CD4-positive, alpha-beta T cell treated with Interleukin-2 at 100 ng/mL for 4 hours (primary cell): ENCODE measurements at regions not wholly inside any gene's neighbourhood (a gene's known extent, or its start where the extent isn't known, plus 50 kb on each side); places are given as distances from the start of the nearest gene placed in this dataset.

ENCODE experiments used
- DNase-seq: peaks from one replicate; pipeline ENCODE4 v3.0.0-alpha.2; 2020; ENCODE audit warnings: low spot score

GRCh38 chr13:79663977-79664636 lies 183.2 kb downstream of the NDFIP2 start:
- DNase-seq, result no peak

DNA sequence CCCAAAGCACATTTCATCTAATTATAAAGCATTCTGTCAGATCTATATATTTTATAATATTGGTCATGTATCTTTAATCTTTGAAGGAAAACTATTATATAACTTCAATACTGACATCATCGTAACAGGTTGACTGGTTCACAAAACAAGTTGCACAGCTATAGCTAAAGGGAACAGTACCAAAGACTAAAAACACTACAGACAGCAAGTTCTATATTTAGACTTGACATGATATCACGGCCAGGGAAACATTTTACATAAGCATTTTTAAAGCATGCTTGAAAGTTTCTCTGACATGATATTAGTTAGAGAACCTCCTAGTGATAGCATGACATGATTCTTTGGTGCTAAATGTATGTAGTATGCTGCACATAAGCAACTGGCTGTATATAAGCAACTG lies 182.5 kb downstream of the NDFIP2 start:
- DNase-seq, result no peak

DNA sequence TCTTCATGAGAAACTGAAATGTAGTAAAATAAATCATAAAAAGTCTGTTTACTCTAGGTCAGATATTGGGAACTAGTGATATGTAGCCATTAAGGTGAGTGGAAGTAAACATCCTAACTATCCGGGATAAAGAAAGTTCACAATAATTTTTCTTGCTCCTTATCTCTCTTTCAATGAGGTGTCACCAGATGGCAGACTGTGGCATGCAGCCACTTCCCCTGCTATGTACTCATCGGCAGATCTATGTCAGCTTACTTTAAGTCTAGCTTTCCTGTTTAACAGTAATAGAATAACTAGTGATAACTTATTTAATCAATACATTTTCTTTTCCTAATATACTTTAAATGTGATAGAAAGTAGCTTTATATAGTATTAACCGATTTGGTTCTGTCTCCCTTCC lies 181.9 kb downstream of the NDFIP2 start:
- DNase-seq, result no peak

GRCh38 chr13:79660361-79660760 lies 179.4 kb downstream of the NDFIP2 start:
- DNase-seq, result no peak

DNA sequence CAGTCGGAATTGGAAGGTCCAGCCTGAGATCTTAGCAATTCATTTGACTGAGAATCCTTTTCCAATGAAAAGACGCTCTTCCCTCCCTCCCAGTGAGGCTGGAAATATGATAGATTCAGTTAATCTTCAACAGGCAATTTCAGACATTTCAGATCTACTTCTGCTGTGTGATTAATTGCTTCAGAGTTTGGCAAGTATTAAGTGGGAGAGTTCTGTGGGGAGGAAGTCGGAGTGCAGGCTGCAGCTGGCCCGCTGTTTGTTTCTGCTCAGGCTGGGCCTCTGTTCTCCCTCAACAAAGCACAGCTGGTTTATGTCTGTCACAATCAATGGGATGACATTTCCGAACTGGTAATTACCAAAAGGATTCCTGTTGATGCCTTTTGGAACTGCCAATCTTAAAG lies 178.2 kb downstream of the NDFIP2 start:
- no peak for DNase-seq

GRCh38 chr13:79658333-79658975 lies 177.5 kb downstream of the NDFIP2 start:
- no peak for DNase-seq

- DNase-seq, result no peak
Measured at GRCh38 chr13:79655509-79655908, 174.6 kb downstream of the NDFIP2 start.

- DNase-seq, result no peak
Measured at GRCh38 chr13:79654520-79654919, 173.6 kb downstream of the NDFIP2 start.

DNA sequence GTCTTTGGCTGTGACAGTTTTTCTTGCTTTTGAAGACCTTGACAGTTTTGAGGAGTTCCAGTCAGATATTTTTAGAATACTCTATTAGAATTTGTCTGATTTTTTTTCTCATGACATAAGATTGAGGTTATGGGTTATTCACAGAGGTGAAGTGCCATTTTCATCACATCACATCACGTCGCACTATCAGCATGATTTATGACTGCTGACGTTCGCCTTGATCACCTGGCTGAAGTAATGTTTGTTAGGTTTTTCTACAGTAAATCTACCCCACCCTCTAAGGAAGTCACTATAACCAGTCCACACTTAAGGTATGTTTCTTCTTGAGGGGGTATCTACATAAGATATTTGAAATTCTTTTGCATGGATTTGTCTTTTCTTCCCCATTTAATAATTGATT lies 169.7 kb downstream of the NDFIP2 start:
- DNase-seq, result no peak

- no peak for DNase-seq
Measured at GRCh38 chr13:79648191-79648590, 167.2 kb downstream of the NDFIP2 start.

GRCh38 chr13:79647533-79647932 lies 166.6 kb downstream of the NDFIP2 start:
- no peak for DNase-seq

DNA sequence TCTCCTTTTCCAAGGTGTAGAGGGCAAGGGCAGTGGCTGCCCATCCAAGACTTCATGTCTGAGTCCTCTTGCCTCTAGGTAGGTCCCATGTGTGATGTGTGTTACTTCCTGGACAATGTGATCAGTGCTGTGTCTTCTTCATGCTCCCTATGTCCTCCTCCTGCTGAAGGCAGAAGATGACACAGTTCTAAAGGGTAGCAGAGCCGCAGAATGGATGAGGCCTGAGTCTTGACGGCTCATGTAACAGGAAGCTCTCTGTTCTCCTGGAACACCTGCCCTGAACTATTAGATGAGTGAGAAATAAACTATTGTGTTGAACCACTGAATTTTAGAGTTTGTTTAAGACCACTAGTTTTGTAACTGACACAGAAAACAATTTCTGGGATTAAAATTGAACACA lies 165.9 kb downstream of the NDFIP2 start:
- no peak for DNase-seq

DNA sequence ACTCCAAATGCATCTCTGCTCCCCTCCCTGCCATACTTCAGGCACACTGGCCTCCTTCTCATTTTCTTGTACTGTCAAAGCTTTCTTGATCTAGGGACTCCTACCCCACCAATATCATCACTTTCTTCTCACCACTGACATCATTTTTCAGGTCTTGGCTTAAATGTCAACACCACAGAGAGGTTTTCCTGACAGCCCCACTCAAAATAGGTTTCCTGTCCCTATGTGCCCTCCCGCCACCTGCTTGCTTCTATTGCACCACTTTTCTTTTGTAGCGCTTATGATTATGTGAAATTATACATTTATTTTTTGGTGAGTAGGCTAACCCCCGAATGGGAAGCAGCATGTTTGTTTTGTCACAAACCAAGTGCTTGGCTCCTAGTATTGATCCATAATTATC lies 164.6 kb downstream of the NDFIP2 start:
- no peak for DNase-seq

GRCh38 chr13:79642596-79642995 lies 161.6 kb downstream of the NDFIP2 start:
- no peak for DNase-seq

- DNase-seq, result no peak
Measured at GRCh38 chr13:79637133-79637763, 156.3 kb downstream of the NDFIP2 start.

- no peak for DNase-seq
Measured at GRCh38 chr13:79631051-79631659, 150.2 kb downstream of the NDFIP2 start.

GRCh38 chr13:79628463-79628862 lies 147.5 kb downstream of the NDFIP2 start:
- DNase-seq, result no peak

DNA sequence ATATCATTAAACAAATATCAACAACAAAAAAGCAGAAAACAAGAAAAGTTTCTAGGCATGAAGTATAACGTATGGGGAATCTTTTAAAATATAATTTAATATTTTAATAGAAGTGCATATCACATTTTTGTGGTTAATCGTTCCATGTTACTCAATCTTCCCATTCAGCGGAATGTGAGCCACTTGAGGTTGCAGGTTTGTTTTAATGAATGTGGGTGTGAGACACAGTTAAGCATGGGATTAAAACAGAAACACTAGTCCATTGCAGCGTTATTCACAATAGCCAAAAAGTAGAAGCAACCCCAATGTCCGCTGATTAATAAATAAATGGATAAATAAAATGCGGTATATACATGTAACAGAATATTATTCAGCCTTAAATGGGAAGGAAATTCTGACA lies 146.0 kb downstream of the NDFIP2 start:
- no peak for DNase-seq

- DNase-seq, result no peak
Measured at GRCh38 chr13:79625517-79625916, 144.6 kb downstream of the NDFIP2 start.

DNA sequence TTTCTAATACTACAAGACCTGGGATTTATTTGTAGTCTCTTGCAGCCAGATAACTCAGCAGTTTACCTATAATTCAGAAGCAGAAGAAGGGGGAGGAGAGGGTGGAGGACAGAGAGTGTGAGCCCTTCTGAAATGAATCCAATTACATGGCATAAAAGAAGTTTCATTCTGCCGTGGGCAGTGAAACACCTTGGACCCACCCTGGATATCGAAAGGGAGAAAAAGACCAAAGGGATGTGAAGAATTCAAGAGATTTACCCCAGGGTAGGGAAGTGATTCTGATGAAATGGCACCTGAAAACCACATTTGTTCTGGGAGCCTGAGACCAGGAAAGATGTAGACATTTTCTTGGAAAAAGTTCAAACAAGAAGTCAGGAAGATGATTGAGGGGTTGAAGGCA lies 140.9 kb downstream of the NDFIP2 start:
- no peak for DNase-seq

DNA sequence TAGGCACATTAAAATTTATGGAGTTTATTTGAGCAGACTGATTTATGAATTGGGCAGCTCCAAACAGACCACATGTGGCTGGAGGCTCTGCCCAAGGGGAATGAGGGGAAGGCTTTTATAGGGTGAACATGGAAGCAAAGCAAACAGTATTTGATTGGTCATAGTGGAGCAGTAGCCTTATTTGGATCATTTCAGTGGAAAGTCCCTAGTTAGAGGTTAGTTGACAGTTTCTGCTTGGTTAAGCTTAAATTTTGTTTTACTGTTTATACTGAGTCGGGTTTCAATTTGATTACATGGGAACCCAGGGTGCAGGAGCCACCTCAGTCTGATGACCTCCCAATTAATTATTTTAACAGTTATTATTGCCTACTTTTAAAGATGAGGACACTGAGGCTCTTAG lies 140.5 kb downstream of the NDFIP2 start:
- no peak for DNase-seq

DNA sequence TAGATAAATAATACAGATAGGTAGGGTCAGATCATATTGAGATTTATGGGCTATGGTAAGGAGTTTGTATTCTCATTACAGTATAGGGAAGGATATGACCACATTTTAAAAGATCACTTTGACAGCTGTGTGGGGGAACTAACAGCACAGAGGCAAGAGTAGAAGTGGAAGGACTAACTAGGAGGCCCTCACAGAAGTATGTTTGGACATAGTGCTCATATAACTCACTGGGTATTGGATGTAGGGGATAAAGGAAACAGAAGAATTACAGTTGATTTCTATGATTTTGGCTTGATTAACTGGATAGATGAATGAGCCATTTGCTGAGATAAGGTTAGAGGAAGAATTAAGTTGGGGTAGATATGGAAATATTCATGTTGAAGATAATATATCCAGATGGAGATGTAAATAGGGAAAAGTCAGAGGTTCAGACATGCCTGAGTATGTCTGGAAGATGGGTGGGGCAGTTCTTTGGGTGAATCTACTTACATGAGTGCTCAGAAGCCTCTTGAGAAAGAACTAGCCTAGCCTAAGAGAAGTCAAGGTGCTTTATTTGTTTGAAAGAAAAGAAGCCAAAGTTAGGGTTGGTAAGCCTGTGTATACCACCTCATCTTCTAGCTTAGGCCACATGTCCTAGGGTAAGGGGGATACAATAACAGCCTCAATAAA lies 133.4 kb downstream of the NDFIP2 start:
- no peak for DNase-seq

GRCh38 chr13:79612604-79613003 lies 131.6 kb downstream of the NDFIP2 start:
- no peak for DNase-seq
